ENCODE measurements at regions not wholly inside any gene's neighbourhood (a gene's known extent, or its start where the extent isn't known, plus 50 kb on each side); places are given as distances from the start of the nearest gene placed in this dataset.

DNA sequence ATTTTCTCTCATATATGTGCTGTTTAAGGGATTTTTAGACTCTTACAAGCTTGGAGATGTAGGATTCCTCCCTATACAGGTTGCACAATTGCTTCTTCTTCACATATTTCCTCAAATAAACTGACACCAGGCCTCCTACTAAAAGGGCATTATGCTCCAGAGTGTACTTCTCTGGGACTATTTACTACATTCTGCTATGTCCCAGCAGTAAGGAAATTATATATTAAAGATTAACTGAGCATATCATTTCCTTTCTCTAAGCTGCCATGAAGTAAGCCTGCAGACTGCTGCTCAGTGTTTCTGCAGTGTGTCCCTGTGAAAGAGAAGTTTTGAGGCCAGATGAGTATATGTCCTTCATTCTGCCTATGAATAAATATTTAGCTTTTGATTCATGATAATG lies 356.9 kb upstream of the NUDT12 start:
- Histone ChIP-seq H3K36me3 (ENCODE audit: insufficient read depth, low read length) (no peaks in the 10 kb centered on the region), H3K27me3 (ENCODE audit: insufficient read depth, low read length) (no peaks in the 10 kb centered on the region), H2AFZ (ENCODE audit: low read depth, low read length) (no peak overlapping the region), H3K79me2 (ENCODE audit: insufficient read depth, low read length) (no peaks in the 10 kb centered on the region), H3K9ac (ENCODE audit: low read length) (no peak overlapping the region), H3K4me2 (ENCODE audit: low read length) (no peak overlapping the region), H3K4me3 (ENCODE audit: insufficient read depth, low read depth, low read length) (no peak overlapping the region), H3K27ac (ENCODE audit: low read depth, low read length) (peak overlapping the region; percentile 54), H3K9me3 (ENCODE audit: insufficient read depth, low read depth, low read length) (no peaks in the 10 kb centered on the region), H4K20me1 (ENCODE audit: insufficient read depth, low read length) (no peaks in the 10 kb centered on the region), H3K4me1 (ENCODE audit: insufficient read depth, low read length) (peaks cover 13% of the 10 kb centered on the region)
- no peaks in the 10 kb centered on the region for H3K27me3 Mint-ChIP-seq (ENCODE audit: low read depth, unreplicated experiment)
- H3K27ac Mint-ChIP-seq (ENCODE audit: unreplicated experiment), result peak overlapping the region; percentile 96
- peaks cover 21% of the 10 kb centered on the region for H3K4me1 Mint-ChIP-seq (ENCODE audit: low read depth, unreplicated experiment)
- FAIRE-seq (no peak), DNase-seq (ENCODE audit: low read depth) (no peak)
- TF ChIP-seq, protein P1, sequence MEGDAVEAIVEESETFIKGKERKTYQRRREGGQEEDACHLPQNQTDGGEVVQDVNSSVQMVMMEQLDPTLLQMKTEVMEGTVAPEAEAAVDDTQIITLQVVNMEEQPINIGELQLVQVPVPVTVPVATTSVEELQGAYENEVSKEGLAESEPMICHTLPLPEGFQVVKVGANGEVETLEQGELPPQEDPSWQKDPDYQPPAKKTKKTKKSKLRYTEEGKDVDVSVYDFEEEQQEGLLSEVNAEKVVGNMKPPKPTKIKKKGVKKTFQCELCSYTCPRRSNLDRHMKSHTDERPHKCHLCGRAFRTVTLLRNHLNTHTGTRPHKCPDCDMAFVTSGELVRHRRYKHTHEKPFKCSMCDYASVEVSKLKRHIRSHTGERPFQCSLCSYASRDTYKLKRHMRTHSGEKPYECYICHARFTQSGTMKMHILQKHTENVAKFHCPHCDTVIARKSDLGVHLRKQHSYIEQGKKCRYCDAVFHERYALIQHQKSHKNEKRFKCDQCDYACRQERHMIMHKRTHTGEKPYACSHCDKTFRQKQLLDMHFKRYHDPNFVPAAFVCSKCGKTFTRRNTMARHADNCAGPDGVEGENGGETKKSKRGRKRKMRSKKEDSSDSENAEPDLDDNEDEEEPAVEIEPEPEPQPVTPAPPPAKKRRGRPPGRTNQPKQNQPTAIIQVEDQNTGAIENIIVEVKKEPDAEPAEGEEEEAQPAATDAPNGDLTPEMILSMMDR (IDR thresholded peaks at IDR 0.05; ENCODE audit: insufficient read depth, low read depth, low read length), result no peak
- no peak for TF ChIP-seq EZH2 (IDR thresholded peaks at IDR 0.05; ENCODE audit: insufficient read depth, low read length)
- no peaks in the 10 kb centered on the region for H3K9me3 Mint-ChIP-seq (ENCODE audit: unreplicated experiment)
- no peak overlapping the region for H3K4me3 Mint-ChIP-seq (ENCODE audit: unreplicated experiment)
- H3K36me3 Mint-ChIP-seq (ENCODE audit: low read depth, unreplicated experiment), result no peaks in the 10 kb centered on the region

DNA sequence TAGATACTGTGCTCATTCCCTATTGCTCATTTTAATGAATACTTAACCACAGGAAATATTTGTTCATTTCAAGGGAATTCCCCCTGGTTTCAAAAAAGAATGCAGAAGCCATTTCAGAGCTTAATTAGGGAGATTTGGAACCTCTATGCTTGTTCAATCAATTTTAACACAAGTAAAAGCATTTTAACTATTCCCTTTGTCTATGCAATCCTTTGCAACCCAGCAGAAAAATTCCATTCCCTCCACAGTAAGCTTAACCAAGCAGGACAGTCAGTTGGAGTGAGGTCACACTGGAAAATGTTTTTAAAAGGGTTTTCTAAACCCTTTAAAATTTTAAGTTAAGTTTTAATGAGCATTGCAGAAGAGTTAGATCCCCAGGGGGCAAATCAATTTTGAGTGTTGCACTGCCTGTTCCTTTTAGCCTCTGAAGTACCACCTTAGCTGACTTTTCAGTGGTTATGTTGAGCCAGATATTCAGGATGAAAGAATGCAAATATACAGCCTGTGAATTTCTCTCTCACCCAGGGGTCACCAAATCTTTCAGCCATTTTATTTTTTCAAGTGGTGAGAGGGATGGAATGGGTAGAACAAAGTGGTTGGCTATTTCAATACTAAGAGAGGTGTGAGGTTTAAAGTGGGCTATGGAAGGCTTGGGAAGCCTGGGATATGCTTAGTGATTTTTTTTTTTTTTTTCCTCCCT lies 356.2 kb upstream of the NUDT12 start:
- H3K36me3 Mint-ChIP-seq (ENCODE audit: low read depth, unreplicated experiment), result no peaks in the 10 kb centered on the region
- DNase-seq (ENCODE audit: low read depth), result peak; percentile 85
- no peaks in the 10 kb centered on the region for H3K27me3 Mint-ChIP-seq (ENCODE audit: low read depth, unreplicated experiment)
- H2AFZ ChIP-seq (ENCODE audit: low read depth, low read length), result no peak overlapping the region
- H3K9me3 Mint-ChIP-seq (ENCODE audit: unreplicated experiment), result no peaks in the 10 kb centered on the region
- H3K4me3 Mint-ChIP-seq (ENCODE audit: unreplicated experiment), result no peak overlapping the region
- H3K79me2 ChIP-seq (ENCODE audit: insufficient read depth, low read length), result no peaks in the 10 kb centered on the region
- no peaks in the 10 kb centered on the region for H4K20me1 ChIP-seq (ENCODE audit: insufficient read depth, low read length)
- no peak overlapping the region for H3K4me3 ChIP-seq (ENCODE audit: insufficient read depth, low read depth, low read length)
- TF ChIP-seq, protein P1 (IDR thresholded peaks at IDR 0.05; ENCODE audit: insufficient read depth, low read depth, low read length), result no peak
- TF ChIP-seq EZH2 (IDR thresholded peaks at IDR 0.05; ENCODE audit: insufficient read depth, low read length), result no peak
- FAIRE-seq, result no peak
- H3K9me3 ChIP-seq (ENCODE audit: insufficient read depth, low read depth, low read length), result no peaks in the 10 kb centered on the region
- no peaks in the 10 kb centered on the region for H3K36me3 ChIP-seq (ENCODE audit: insufficient read depth, low read length)
- H3K27ac ChIP-seq (ENCODE audit: low read depth, low read length), result peak overlapping the region; percentile 54
- H3K4me1 Mint-ChIP-seq (ENCODE audit: low read depth, unreplicated experiment), result peaks cover 21% of the 10 kb centered on the region
- peak overlapping the region; percentile 9 for H3K9ac ChIP-seq (ENCODE audit: low read length)
- peak overlapping the region; percentile 96 for H3K27ac Mint-ChIP-seq (ENCODE audit: unreplicated experiment)
- H3K4me1 ChIP-seq (ENCODE audit: insufficient read depth, low read length), result peaks cover 13% of the 10 kb centered on the region
- H3K27me3 ChIP-seq (ENCODE audit: insufficient read depth, low read length), result no peaks in the 10 kb centered on the region
- H3K4me2 ChIP-seq (ENCODE audit: low read length), result peak overlapping the region; percentile 37

DNA sequence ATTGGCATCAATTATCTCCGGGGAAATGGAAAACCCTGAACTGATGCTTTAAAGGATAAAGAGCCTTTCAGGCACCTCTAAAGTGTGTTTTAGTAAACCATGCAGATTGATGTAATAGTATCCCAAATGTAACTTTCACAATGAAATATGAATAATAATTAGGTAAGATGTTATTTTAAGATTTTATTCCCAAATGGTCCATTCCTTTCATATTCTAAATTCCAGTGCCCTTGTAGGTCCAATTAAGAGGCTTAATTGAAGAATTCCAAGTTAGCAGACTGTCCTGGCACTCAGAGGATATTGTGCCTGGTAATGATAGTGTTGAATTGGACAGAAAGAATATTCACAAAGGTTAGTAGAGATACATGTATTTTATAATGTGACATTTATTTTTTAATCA lies 352.5 kb upstream of the NUDT12 start:
- Mint-ChIP-seq H3K9me3 (ENCODE audit: unreplicated experiment) (no peaks in the 10 kb centered on the region), H3K27me3 (ENCODE audit: low read depth, unreplicated experiment) (no peaks in the 10 kb centered on the region), H3K4me1 (ENCODE audit: low read depth, unreplicated experiment) (peaks cover 19% of the 10 kb centered on the region), H3K36me3 (ENCODE audit: low read depth, unreplicated experiment) (no peaks in the 10 kb centered on the region), H3K4me3 (ENCODE audit: unreplicated experiment) (no peak overlapping the region), H3K27ac (ENCODE audit: unreplicated experiment) (no peak overlapping the region)
- Histone ChIP-seq H3K36me3 (ENCODE audit: insufficient read depth, low read length) (no peaks in the 10 kb centered on the region), H3K27ac (ENCODE audit: low read depth, low read length) (no peak overlapping the region), H4K20me1 (ENCODE audit: insufficient read depth, low read length) (no peaks in the 10 kb centered on the region), H3K4me2 (ENCODE audit: low read length) (no peak overlapping the region), H3K4me1 (ENCODE audit: insufficient read depth, low read length) (peaks cover 17% of the 10 kb centered on the region), H3K9me3 (ENCODE audit: insufficient read depth, low read depth, low read length) (no peaks in the 10 kb centered on the region), H2AFZ (ENCODE audit: low read depth, low read length) (no peak overlapping the region), H3K79me2 (ENCODE audit: insufficient read depth, low read length) (no peaks in the 10 kb centered on the region), H3K4me3 (ENCODE audit: insufficient read depth, low read depth, low read length) (no peak overlapping the region), H3K9ac (ENCODE audit: low read length) (no peak overlapping the region), H3K27me3 (ENCODE audit: insufficient read depth, low read length) (no peaks in the 10 kb centered on the region)
- no peak for FAIRE-seq
- TF ChIP-seq, protein P1 (IDR thresholded peaks at IDR 0.05; ENCODE audit: insufficient read depth, low read depth, low read length), result no peak
- no peak for TF ChIP-seq EZH2 (IDR thresholded peaks at IDR 0.05; ENCODE audit: insufficient read depth, low read length)
- no peak for DNase-seq (ENCODE audit: low read depth)

All from astrocyte (in vitro differentiated cells and primary cell).